ENCODE measurements at regions not wholly inside any gene's neighbourhood (a gene's known extent, or its start where the extent isn't known, plus 50 kb on each side); places are given as distances from the start of the nearest gene placed in this dataset.

- no peak for DNase-seq (ENCODE audit: extremely low spot score, unreplicated experiment)
- Mint-ChIP-seq H3K27me3 (ENCODE audit: unreplicated experiment) (no peaks in the 10 kb centered on the region), H3K36me3 (ENCODE audit: unreplicated experiment) (no peaks in the 10 kb centered on the region), H3K9me3 (ENCODE audit: unreplicated experiment) (peaks cover 19% of the 10 kb centered on the region), H3K27ac (ENCODE audit: unreplicated experiment) (no peak overlapping the region), H3K4me3 (ENCODE audit: unreplicated experiment) (no peak overlapping the region), H3K4me1 (ENCODE audit: unreplicated experiment) (no peaks in the 10 kb centered on the region)
- TF ChIP-seq, protein P1, sequence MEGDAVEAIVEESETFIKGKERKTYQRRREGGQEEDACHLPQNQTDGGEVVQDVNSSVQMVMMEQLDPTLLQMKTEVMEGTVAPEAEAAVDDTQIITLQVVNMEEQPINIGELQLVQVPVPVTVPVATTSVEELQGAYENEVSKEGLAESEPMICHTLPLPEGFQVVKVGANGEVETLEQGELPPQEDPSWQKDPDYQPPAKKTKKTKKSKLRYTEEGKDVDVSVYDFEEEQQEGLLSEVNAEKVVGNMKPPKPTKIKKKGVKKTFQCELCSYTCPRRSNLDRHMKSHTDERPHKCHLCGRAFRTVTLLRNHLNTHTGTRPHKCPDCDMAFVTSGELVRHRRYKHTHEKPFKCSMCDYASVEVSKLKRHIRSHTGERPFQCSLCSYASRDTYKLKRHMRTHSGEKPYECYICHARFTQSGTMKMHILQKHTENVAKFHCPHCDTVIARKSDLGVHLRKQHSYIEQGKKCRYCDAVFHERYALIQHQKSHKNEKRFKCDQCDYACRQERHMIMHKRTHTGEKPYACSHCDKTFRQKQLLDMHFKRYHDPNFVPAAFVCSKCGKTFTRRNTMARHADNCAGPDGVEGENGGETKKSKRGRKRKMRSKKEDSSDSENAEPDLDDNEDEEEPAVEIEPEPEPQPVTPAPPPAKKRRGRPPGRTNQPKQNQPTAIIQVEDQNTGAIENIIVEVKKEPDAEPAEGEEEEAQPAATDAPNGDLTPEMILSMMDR (IDR thresholded peaks at IDR 0.05), result no peak
These were observed 174.7 kb upstream of the TMEM196 start for GRCh38 chr7:19948160-19948559.

GRCh38 chr7:19944363-19945120 is 171.1 kb upstream of the TMEM196 start:
- Mint-ChIP-seq H3K27ac (ENCODE audit: unreplicated experiment) (no peak overlapping the region), H3K4me1 (ENCODE audit: unreplicated experiment) (no peaks in the 10 kb centered on the region), H3K9me3 (ENCODE audit: unreplicated experiment) (no peaks in the 10 kb centered on the region), H3K27me3 (ENCODE audit: unreplicated experiment) (no peaks in the 10 kb centered on the region), H3K36me3 (ENCODE audit: unreplicated experiment) (no peaks in the 10 kb centered on the region), H3K4me3 (ENCODE audit: unreplicated experiment) (no peak overlapping the region)
- no peak for DNase-seq (ENCODE audit: extremely low spot score, unreplicated experiment)
- TF ChIP-seq, protein P1 (IDR thresholded peaks at IDR 0.05), result no peak

- no peak overlapping the region for H3K4me3 Mint-ChIP-seq (ENCODE audit: unreplicated experiment)
- no peak overlapping the region for H3K27ac Mint-ChIP-seq (ENCODE audit: unreplicated experiment)
- H3K4me1 Mint-ChIP-seq (ENCODE audit: unreplicated experiment), result no peaks in the 10 kb centered on the region
- TF ChIP-seq, protein P1 (IDR thresholded peaks at IDR 0.05), result no peak
- peaks cover 2% of the 10 kb centered on the region for H3K36me3 Mint-ChIP-seq (ENCODE audit: unreplicated experiment)
- no peak for DNase-seq (ENCODE audit: extremely low spot score, unreplicated experiment)
- H3K27me3 Mint-ChIP-seq (ENCODE audit: unreplicated experiment), result no peaks in the 10 kb centered on the region
- H3K9me3 Mint-ChIP-seq (ENCODE audit: unreplicated experiment), result peaks cover 11% of the 10 kb centered on the region
These were observed 166.3 kb upstream of the TMEM196 start for GRCh38 chr7:19939746-19940145.

DNA sequence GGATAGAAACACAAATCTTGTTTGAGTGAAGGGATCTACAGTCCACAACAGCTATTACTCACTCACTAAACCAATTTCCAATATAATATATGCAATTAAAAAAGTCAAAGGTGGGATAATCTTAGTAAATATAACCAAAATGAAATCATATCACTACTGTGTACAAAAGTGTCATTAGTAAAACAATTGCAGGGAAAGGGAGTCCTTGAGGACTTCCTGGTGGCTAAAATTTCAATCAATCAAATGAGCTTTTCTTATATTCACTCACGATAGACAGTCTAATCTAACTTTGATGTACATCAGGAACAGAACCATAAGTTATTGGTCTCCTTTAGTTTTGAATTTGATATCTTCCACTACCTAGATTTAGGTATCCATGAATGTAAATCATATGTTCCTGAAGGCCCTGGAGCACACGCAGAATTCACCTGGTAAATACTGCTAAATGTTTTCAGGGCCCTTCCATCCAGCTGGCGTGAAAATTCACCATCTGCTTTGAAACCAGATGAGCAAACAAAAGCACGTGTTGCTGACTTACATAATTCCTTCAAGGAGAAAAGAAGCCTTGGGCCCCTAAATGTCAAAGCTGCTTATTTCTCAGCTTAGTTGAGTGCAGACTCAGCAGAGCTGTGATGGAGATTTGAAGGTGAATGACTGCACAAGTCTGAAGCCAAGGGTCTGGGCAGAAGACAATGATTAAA is 159.3 kb upstream of the TMEM196 start:
- Mint-ChIP-seq H3K4me3 (ENCODE audit: unreplicated experiment) (no peak overlapping the region), H3K27ac (ENCODE audit: unreplicated experiment) (no peak overlapping the region), H3K27me3 (ENCODE audit: unreplicated experiment) (no peaks in the 10 kb centered on the region), H3K36me3 (ENCODE audit: unreplicated experiment) (peaks cover 2% of the 10 kb centered on the region), H3K9me3 (ENCODE audit: unreplicated experiment) (peaks cover 12% of the 10 kb centered on the region), H3K4me1 (ENCODE audit: unreplicated experiment) (peaks cover 2% of the 10 kb centered on the region)
- DNase-seq (ENCODE audit: extremely low spot score, unreplicated experiment), result no peak
- TF ChIP-seq, protein P1 (IDR thresholded peaks at IDR 0.05), result no peak

DNA sequence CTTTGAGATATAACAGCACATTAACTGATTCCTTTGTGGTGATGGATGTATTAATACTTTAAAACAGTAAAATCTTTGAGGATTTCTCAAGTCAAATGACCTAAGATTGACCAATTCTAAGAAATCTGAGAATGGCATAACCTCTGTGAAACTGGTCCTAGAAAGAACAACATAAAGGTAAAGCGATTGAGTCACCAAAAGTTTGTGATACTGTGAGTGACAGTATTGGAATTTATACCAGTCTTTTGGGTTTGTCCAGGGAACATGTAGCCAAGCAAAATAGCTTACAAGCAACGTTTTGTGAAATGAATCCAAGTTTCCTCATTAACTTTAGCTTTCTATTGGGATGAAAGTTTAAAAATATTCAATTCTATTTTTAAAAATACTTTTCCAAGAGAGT is 157.4 kb upstream of the TMEM196 start:
- Mint-ChIP-seq H3K4me3 (ENCODE audit: unreplicated experiment) (no peak overlapping the region), H3K36me3 (ENCODE audit: unreplicated experiment) (no peaks in the 10 kb centered on the region), H3K9me3 (ENCODE audit: unreplicated experiment) (peaks cover 7% of the 10 kb centered on the region), H3K4me1 (ENCODE audit: unreplicated experiment) (peaks cover 2% of the 10 kb centered on the region), H3K27me3 (ENCODE audit: unreplicated experiment) (no peaks in the 10 kb centered on the region), H3K27ac (ENCODE audit: unreplicated experiment) (no peak overlapping the region)
- TF ChIP-seq, protein P1 (IDR thresholded peaks at IDR 0.05), result no peak
- DNase-seq (ENCODE audit: extremely low spot score, unreplicated experiment), result no peak

Measured in osteocyte (in vitro differentiated cells).